ENCODE measurements at regions not wholly inside any gene's neighbourhood (a gene's known extent, or its start where the extent isn't known, plus 50 kb on each side); places are given as distances from the start of the nearest gene placed in this dataset.
"Not testable (repeated sequence)": the region's sequence is repeated elsewhere in the genome, so short reads cannot be mapped to it uniquely, and the experiment has no call there.

DNA sequence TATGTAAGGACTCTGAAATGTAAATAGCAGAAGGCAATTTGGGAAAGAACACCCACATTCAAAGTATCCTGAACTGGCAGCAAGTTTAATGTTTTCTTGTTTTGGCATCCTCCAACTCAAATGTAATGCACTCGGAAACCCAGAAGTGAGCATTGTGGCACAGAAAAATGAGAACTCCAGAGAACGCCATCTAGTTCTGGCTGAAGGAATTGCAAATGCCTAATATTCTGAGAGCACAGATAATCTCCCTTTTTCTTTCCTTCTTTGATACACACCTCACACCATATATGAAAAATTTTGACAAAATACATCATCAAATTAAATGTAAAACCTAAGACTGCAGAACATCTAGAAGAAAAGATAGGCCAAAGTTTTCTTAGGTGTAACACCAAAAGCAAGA is 52.1 kb downstream of the PWWP3B start:
- in situ Hi-C loops (cut with HindIII; ENCODE audit: low sequenced_read_pairs) = no loop called here

DNA sequence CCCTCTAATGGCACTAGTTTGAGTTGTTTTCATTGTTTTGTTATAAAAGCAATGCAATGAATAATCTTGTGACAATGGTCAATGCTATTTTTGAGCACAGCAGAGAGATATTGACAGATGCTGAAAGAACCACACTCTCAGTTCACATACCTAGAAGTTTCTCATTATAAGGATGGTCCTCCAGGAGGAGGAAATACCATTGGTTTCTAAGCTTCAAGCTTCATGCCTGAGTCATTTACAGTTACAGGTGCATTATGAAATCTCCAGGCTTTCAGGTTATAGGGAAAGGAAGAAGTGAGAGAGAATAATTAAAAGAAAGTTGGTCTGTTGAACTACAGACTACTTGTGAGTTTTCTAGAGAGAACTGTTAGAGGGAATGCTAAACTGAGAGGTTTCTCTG is 75.3 kb downstream of the PWWP3B start:
- in situ Hi-C loops (cut with HindIII; ENCODE audit: low sequenced_read_pairs) = no loop called here

DNA sequence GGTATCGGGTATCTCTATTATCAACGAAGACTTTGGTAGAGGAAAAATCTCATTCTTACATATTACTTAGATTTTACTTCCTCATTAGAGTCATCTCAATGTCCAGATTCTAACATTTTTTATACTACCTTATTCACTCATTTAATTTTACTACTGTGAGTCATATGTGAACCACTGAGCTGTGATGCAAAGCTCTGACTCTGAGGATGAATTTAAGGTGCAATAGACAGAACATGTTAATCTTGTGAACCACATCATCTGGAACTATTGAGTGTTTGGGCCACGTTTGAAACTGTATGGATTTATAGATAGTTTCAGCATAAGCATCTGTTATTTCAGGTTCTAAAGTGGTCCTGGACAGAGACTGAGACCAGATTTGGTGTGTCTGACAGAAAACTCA is 78.4 kb downstream of the PWWP3B start:
- in situ Hi-C loops (cut with HindIII; ENCODE audit: low sequenced_read_pairs) = no loop called here

DNA sequence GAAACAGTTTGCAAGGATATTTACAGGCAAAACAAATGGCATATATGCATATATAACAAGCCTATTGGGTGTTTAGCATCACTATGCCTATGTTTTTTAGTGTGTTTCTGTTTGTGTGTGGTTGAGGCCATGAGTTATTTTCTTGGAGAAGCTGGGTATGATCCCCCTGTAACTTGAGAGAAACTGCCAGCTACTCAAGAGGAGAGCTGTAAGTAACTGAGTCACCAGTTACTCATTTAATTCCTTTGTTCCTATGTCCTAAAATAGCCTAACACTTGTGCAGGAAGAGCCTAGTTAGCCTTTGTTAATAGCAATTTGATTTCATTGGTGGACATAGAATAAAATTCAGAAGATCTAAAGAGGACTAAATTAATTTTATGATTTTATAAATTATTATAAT is 79.1 kb downstream of the PWWP3B start:
- in situ Hi-C loops (cut with HindIII; ENCODE audit: low sequenced_read_pairs) = no loop called here

DNA sequence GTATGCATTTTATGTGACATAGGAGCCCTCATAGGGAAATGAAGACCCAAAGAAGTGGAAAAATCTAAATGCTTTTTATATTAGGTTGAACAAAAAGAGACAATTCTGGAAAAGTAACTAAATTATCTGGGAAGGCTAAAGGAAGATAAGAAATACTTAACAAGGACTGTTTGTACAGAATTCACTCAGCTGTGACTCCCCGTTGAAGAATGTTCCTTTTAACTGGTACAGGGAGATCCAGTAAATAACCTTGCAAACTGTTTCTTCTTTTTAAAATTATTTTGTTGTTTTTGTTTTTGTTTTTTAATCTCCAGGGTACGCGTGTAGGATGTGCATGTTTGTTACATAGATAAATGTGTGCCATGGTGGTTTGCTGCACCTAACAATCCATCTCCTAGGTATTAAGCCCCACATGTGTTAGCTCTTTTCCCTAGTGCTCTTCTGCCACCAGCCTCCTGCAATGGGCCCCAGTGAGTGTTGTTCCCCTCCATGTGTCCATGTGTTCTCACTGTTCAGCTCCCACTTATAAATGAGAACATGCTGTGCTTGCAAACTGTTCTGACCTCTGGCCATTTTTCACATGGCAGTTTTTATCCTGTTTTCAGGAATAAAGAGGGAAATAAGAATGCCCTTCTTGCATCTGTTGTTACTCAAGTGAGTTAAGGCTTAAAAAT is 81.7 kb downstream of the PWWP3B start:
- in situ Hi-C loops (cut with HindIII; ENCODE audit: low sequenced_read_pairs) = no loop called here

DNA sequence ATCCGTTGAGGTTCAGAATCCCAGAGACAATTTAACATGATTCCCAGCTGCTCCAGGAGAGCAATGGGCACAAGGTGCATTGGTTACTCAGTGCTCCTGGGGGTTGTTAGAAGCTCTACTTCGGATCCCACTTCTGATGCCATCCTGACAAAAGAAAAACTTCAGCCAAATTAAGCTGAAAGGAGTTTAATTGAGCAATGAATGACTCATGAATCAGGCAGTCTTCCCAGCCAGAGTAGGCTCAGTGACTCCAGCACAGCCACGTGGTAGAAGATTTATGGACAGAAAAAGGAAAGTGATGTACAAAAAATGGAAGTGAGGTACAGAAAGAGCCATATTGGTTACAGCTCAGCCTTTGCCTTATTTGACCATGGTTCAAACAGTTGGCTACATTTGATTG is 95.7 kb downstream of the PWWP3B start:
- in situ Hi-C loops (cut with HindIII; ENCODE audit: low sequenced_read_pairs) = no loop called here

DNA sequence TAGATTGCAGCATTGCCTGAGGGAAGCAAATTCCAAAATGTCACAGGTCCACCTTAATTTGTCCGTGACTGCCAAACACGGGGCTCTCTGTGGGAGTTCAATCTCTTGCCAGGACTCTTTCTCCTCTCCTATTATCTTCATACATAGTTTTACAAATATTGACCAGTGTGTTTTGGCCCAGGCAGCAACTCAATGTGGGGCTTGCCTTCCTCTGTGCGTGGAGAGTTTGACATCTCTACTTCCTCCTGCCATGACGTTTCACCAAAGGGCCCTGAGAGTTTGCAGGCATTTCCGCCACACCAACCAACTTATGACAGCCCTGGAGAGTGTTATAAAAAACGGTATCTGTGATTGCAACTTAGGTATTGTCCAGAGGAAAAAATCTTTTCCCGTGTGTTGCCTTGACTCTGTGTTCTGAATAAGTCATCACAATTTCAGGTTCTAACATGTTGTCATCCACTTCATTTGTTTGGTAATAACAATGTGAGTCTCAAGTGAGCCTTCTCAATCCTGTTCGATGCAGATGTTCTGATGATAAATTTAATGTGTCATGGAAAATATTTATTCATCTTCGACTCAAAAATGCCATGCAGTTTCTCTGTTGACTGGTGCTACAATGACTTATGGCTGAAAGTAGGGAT is 106.0 kb downstream of the PWWP3B start:
- in situ Hi-C loops (cut with HindIII; ENCODE audit: low sequenced_read_pairs) = not testable (repeated sequence)

DNA sequence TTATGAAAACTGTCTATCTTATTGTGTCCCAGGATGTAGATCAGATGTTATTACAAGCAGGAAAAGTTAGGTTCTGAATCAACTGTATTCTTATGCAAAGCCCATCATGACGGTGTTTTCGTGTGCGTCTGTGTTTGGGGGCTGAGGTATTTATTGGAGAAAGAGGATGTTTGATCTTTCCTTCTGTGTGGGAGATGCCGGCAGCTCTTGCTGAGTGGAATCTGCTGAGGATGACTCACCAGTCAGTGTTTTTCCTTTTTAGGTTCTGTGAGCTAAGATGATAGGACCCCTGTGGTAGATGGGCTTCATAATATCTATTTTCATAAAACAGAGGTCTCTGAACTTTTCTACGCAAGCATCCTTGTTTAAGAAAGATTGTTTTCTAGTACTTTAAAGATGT is 107.1 kb downstream of the PWWP3B start:
- in situ Hi-C loops (cut with HindIII; ENCODE audit: low sequenced_read_pairs) = not testable (repeated sequence)

DNA sequence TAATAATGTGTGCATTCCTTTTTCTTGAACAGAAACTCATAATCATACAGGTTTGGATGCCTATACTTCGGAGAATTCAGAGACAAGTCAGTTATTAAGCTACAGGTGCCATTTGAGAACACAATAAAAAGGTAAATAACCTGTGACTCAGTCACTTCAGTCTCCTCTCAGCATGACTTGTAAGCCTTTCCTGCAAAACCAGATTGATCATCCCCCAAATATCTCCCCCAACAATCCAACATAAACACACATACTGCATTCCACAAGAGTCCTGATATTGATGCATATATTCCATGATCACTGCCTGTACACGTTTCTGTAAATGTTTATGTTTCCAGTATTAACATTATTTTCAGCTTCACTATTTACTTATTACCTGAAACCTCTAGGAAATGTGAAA is 110.8 kb downstream of the PWWP3B start:
- in situ Hi-C loops (cut with HindIII; ENCODE audit: low sequenced_read_pairs) = no loop called here

DNA sequence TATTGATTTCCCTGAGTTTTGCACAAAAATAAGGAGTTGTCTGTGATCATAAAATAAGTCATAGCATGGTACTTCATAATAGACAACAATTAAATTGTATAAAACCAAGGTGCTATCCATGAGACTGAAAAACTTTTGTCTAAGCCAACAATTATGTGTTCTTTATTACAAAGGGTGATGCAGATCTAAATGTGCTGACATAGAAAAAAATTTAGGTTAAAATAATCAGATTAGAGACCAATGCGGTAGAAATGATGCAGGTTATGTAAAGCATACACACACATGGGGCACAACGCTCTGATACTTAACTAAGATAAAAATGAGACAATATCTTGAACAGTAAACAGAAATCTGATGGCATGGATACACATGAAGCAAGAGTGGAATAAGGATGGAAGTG is 113.3 kb downstream of the PWWP3B start:
- in situ Hi-C loops (cut with HindIII; ENCODE audit: low sequenced_read_pairs) = no loop called here

DNA sequence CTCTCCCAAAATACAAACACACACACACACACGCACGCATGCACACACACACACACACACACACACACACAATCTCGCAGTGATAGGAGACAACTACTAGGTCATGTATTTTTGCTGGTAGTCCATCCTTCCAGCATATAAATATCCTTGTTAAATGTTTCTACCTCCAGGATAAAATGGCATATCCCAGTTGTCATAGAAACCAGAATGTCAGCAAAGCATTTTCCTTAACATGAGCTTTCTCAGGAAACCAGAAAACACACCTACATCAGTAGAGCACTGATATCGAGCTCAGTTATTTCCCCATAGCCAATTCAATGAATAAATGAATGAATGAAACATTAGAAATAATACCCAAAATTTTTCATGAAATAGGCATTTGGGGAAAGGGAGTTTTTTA is 115.7 kb downstream of the PWWP3B start:
- in situ Hi-C loops (cut with HindIII; ENCODE audit: low sequenced_read_pairs) = no loop called here

DNA sequence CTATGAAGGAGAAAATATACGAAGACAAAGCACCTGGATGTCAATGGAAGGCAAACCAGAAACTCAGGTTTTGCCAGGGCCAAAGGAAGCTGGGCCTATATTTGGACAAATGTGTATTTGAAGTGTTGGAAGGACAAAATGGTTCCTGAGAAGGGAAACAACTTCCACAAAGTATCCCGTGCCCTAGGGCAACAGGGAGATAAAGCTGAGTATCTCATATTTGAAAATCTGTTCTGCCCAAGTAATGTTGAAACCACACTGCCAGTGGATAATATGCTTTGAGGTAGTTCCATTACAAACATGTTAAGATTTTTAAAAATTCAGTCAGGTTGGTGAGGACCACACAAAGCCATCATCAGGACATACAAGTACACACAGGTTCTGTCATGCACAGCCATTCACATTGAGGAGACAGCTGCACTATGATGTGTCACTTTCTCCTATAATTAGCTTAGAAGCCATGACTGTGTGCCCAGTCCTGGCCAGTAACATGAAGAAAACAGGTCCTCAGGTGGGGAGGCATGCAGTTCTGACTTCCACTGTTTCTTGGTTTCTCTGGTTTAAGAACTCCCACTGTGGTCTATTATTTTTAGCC is 116.4 kb downstream of the PWWP3B start:
- in situ Hi-C loops (cut with HindIII; ENCODE audit: low sequenced_read_pairs) = no loop called here

DNA sequence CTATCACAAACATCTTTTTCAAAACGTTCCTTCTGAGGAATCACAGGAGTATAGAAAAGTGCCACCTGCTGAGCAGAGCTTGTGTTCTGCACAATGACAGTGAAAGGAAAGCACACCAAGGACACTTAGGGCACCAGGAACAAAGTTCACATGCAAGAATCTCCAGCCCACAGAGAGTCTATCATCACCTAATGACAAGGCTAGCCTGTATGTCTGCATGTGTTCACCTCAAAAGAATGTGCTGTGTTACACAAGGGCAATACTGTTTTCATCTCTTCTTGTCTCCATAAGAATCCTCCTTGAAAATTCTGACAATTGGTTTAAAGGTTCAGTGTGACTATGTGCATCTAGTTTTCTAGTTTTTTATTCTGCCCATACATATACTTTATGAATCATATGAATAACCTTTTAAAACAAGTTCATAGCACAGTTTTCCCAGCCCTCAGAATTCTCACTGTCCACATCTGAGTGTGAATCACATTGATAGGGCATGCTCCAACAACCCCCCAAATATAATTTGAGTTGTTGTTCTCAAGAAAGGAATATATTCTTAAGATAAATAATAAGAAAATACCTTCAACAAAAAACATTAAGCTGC is 118.0 kb downstream of the PWWP3B start:
- in situ Hi-C loops (cut with HindIII; ENCODE audit: low sequenced_read_pairs) = no loop called here

DNA sequence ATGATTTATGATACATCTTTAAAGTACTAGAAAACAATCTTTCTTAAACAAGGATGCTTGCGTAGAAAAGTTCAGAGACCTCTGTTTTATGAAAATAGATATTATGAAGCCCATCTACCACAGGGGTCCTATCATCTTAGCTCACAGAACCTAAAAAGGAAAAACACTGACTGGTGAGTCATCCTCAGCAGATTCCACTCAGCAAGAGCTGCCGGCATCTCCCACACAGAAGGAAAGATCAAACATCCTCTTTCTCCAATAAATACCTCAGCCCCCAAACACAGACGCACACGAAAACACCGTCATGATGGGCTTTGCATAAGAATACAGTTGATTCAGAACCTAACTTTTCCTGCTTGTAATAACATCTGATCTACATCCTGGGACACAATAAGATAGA is 122.7 kb downstream of the PWWP3B start:
- in situ Hi-C loops (cut with HindIII; ENCODE audit: low sequenced_read_pairs) = not testable (repeated sequence)

DNA sequence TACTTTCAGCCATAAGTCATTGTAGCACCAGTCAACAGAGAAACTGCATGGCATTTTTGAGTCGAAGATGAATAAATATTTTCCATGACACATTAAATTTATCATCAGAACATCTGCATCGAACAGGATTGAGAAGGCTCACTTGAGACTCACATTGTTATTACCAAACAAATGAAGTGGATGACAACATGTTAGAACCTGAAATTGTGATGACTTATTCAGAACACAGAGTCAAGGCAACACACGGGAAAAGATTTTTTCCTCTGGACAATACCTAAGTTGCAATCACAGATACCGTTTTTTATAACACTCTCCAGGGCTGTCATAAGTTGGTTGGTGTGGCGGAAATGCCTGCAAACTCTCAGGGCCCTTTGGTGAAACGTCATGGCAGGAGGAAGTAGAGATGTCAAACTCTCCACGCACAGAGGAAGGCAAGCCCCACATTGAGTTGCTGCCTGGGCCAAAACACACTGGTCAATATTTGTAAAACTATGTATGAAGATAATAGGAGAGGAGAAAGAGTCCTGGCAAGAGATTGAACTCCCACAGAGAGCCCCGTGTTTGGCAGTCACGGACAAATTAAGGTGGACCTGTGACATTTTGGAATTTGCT is 123.8 kb downstream of the PWWP3B start:
- in situ Hi-C loops (cut with HindIII; ENCODE audit: low sequenced_read_pairs) = not testable (repeated sequence)

DNA sequence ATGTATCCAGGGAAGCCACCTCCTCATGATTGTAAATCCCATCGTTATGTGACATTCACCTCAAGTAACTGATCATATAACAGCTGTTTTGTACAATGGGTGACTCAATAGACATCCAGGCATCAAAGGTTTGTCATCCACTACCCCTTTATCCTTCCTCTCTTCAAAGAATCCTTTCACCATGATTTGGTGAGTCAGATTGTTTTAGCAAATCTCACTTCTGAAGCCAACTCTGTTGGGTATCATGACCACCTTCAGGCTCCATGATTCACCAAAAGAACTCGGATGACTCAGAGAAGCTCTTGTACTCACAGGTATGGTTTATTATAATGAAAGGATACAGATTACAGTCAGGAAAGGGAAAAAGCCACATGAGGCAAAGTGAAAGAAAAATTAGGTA is 132.1 kb downstream of the PWWP3B start:
- in situ Hi-C loops (cut with HindIII; ENCODE audit: low sequenced_read_pairs) = no loop called here

DNA sequence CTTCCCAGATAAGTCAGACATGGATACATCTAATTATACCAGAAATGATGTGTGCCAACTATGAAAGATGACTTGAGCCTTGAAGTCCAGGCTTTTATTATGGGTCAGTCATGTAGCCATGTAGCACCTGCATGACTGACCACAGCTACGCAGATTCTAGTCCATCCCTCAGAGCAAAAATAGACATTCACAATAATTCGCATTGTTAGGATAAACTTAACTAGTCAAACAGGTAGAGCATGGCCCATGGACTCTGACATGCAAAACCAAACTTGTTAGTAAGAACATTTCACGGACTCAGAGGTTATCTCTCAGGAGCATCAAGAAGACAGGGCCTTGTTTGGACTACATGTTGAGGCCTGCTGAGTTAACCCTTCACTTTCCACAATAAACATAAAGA is 132.6 kb downstream of the PWWP3B start:
- in situ Hi-C loops (cut with HindIII; ENCODE audit: low sequenced_read_pairs) = no loop called here

DNA sequence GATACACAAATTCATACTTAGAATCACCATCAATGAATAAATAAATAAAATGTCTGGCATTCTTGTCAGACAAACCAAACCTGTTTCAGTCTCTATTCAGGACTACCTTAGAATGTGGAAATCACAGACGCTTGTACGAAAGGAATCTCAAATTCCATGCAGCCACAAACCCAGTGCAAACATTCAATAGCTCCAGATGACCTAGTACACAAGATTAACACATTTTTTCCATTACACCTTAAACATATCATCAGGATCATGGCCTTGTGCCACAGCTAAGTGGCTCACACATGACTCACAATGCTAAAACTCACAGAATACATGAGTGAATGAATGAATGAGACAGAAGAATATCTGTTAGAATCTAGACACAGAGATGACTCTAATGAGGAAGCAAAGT is 134.2 kb downstream of the PWWP3B start:
- in situ Hi-C loops (cut with HindIII; ENCODE audit: low sequenced_read_pairs) = no loop called here

DNA sequence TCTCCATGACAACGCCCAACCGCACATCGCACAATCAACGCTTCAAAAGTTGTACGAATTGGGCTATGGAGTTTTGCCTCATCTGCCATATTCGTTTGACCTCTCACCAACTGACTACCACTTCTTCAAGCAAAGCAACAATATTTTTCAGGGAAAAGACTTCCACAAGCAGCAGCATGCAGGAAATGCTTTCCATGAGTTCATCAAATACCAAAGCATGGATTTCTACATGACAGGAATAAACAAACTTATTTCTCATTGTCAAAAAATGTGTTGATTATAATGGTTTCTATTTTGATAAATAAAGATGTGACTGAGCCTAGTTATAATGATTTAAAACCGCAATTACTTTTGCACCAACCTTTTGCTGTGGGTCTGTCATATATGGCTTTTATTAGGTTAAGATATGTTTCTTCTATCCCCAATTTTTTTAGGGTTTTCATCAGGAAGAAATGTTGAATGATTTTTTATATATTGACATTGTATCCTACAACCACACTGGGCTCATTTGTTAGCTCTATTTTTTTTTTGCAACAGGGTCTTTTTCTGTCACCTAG is 138.4 kb downstream of the PWWP3B start:
- in situ Hi-C loops (cut with HindIII; ENCODE audit: low sequenced_read_pairs) = no loop called here

DNA sequence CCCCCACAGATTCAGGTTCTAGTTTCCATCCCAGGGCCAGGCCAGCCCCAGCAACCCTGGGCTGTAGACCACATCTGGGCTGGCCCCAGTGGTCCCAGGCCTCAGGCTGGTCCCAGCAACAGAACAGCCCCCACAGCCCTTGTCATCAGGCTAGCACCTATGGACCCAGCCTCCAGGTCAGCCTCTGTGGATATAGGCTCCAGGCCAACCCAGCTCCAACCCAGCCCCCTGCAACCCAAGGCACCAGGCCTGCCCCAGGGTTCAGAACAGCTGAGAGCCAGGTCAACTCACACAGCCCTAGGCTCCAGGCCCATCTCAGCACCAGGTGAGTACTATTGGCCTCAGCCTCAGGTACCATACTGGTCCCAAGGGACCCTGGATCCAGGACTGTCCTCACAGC is 155.3 kb downstream of the PWWP3B start:
- in situ Hi-C loops (cut with HindIII; ENCODE audit: low sequenced_read_pairs) = no loop called here

DNA sequence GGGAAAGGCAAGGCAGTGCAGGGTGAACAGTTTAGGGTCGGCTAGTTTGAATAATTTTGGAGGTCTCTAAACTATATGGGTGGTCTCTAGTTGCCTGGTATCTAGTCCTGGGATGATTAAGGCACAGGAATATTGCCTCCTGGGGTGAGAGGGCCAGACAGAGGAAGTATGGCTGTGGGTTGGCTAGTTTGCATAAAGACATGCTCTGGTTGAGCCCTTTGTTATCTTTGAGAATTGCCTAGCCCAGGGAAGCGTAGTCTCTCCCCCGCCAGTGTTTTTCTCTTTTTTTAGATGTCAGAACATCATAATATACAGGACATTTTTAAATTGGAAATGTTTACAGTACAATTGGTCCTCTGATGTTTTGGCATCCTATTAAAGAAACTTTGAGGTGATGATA is 163.5 kb downstream of the PWWP3B start:
- in situ Hi-C loops (cut with HindIII; ENCODE audit: low sequenced_read_pairs) = no loop called here
